Activated T-cell treated with anti-CD3 and anti-CD28 coated beads, Interleukin-2, amount 50 U/mL, for 4 hours (primary cell): ENCODE measurements at regions not wholly inside any gene's neighbourhood (a gene's known extent, or its start where the extent isn't known, plus 50 kb on each side); places are given as distances from the start of the nearest gene placed in this dataset.
"Not testable (repeated sequence)": the region's sequence is repeated elsewhere in the genome, so short reads cannot be mapped to it uniquely, and the experiment has no call there.

Experiments used
- ATAC-seq, 2 donors: fragments of 200-7000 bp; cut with Tn5 transposase; one replicate each; pipeline ENCODE4 v1.10.0; 2021
- DNase-seq: peaks from one replicate; pipeline ENCODE4 v3.0.0-alpha.2; 2020
- H3K27me3 Mint-ChIP-seq: one replicate; pipeline ENCODE4 v1.8.0; 2021; ENCODE audit warnings: low read depth, mixed read lengths
- H3K36me3 Mint-ChIP-seq: one replicate; pipeline ENCODE4 v1.8.0; 2022; ENCODE audit warnings: mixed read lengths; ENCODE audit not compliant: insufficient read depth
- H3K4me1 Mint-ChIP-seq: one replicate; pipeline ENCODE4 v1.8.0; 2021; ENCODE audit warnings: low read depth, mixed read lengths
- H3K4me3 Mint-ChIP-seq: one replicate; pipeline ENCODE4 v1.8.0; 2021; ENCODE audit warnings: mild to moderate bottlenecking, moderate library complexity, mixed read lengths
- H3K9me3 Mint-ChIP-seq: one replicate; pipeline ENCODE4 v1.8.0; 2021; ENCODE audit warnings: mixed read lengths

- Mint-ChIP-seq H3K4me1 (no peaks in the 10 kb centered on the region), H3K27me3 (no peaks in the 10 kb centered on the region), H3K36me3 (no peaks in the 10 kb centered on the region), H3K9me3 (peaks cover 11% of the 10 kb centered on the region), H3K4me3 (no peak overlapping the region)
- no peak for ATAC-seq
- DNase-seq: no peak
Observed at GRCh38 chr10:109663122-109663521, 260.2 kb downstream of the XPNPEP1 start.

- H3K36me3 Mint-ChIP-seq, H3K4me3 Mint-ChIP-seq, DNase-seq, H3K9me3 Mint-ChIP-seq, H3K4me1 Mint-ChIP-seq, H3K27me3 Mint-ChIP-seq, ATAC-seq: not testable (repeated sequence)
Observed at GRCh38 chr10:109652612-109653011, 270.7 kb downstream of the XPNPEP1 start.

DNA sequence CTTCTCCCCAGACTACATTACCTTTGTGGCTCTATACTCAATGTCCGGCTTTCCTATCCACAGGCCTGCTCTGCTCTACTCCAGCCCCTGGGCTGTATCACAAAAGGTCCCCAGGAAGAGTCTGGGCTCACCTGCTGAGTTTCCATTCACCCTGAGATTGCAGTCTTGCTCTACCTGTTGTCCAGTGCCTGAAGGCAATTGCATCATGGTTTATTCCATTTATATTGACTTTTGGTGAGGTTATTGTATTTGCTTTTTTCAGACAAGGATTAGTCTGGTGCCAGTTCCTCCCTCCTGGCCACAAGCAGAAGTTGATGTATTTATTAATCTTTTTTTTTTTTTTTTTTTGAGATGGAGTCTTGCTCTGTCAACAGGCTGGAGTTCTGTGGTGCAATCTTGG lies 273.1 kb downstream of the XPNPEP1 start:
- DNase-seq (no peak), ATAC-seq (no peak)
- H3K4me1 Mint-ChIP-seq: no peaks in the 10 kb centered on the region
- no peak overlapping the region for H3K4me3 Mint-ChIP-seq
- H3K27me3 Mint-ChIP-seq: no peaks in the 10 kb centered on the region
- H3K36me3 Mint-ChIP-seq: no peaks in the 10 kb centered on the region
- H3K9me3 Mint-ChIP-seq: no peaks in the 10 kb centered on the region

DNA sequence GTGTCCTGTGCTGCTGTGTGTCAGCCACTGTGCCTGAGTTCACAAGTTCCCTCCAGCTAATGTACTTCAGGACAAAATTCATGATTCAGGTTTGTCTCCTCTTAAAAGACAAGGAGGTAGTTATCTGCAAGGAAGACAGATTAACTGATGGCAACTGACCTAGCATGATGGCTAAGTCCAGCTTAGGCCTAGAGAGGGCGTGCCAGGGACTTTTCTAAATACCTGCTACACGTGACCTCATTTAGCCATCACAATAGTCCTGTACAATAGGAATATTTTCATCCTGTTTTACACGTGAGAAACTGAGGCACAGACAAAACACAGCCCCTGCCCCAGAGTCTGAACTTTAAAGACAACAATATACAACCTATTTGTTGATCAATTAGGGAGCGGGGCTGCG lies 275.7 kb downstream of the XPNPEP1 start:
- ATAC-seq (no peak), DNase-seq (no peak)
- Mint-ChIP-seq H3K4me3 (no peak overlapping the region), H3K36me3 (no peaks in the 10 kb centered on the region), H3K9me3 (no peaks in the 10 kb centered on the region), H3K27me3 (no peaks in the 10 kb centered on the region), H3K4me1 (no peaks in the 10 kb centered on the region)

DNA sequence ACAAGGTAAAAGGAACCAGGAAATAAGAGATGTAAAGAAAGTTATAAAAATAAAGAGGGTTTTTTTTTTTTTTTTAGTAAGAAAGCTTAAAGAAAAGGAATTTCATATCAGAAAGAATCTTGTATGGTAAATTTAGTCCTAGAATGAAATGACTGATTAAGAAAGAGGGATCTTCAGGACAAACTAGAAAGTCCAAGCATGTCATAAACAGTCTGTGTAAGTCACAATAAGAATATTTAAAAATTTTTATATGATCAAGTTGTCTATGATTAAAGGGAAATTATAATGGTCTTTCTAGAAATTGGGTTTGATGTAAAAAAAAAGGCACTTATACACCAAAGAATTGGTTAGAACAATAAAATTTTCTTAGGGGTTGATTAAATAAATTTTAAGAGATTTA lies 289.5 kb downstream of the XPNPEP1 start:
- ATAC-seq: no peak

DNA sequence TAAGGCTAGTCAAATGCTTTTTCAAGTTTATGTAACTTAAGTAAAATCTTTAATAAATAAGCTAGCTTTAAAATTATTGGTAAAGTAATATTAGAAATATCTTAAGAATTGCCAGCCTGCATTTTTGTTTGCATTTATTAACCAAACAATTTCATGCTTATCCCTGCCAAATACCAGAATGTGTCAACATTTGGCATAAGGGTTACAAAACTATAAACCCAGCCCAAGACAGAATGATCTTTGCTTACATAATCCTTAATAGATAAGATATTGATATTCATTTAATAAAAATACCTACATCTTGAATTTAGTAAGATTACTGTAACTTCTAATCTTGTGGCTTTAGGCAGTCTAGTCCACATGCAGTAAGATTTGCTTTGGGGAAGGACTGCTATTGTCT lies 290.3 kb downstream of the XPNPEP1 start:
- not testable (repeated sequence) for H3K36me3 Mint-ChIP-seq, H3K4me3 Mint-ChIP-seq, H3K27me3 Mint-ChIP-seq, H3K9me3 Mint-ChIP-seq, DNase-seq, H3K4me1 Mint-ChIP-seq, ATAC-seq

More for the DNA sequence above, 289.5 kb downstream of the XPNPEP1 start:
- Mint-ChIP-seq H3K9me3 (no peaks in the 10 kb centered on the region), H3K4me3 (no peak overlapping the region), H3K27me3 (no peaks in the 10 kb centered on the region), H3K36me3 (no peaks in the 10 kb centered on the region), H3K4me1 (no peaks in the 10 kb centered on the region)
- DNase-seq: no peak

- no peaks in the 10 kb centered on the region for H3K4me1 Mint-ChIP-seq
- DNase-seq: no peak
- peaks cover 4% of the 10 kb centered on the region for H3K9me3 Mint-ChIP-seq
- H3K36me3 Mint-ChIP-seq: no peaks in the 10 kb centered on the region
- H3K27me3 Mint-ChIP-seq: no peaks in the 10 kb centered on the region
- no peak overlapping the region for H3K4me3 Mint-ChIP-seq
- no peak for ATAC-seq
Observed at GRCh38 chr10:109624939-109625338, 298.4 kb downstream of the XPNPEP1 start.

GRCh38 chr10:109622566-109622965 lies 300.7 kb downstream of the XPNPEP1 start:
- Mint-ChIP-seq H3K9me3 (peaks cover 4% of the 10 kb centered on the region), H3K4me1 (no peaks in the 10 kb centered on the region), H3K36me3 (no peaks in the 10 kb centered on the region), H3K4me3 (no peak overlapping the region), H3K27me3 (no peaks in the 10 kb centered on the region)
- ATAC-seq: no peak
- no peak for DNase-seq

- Mint-ChIP-seq H3K4me3 (no peak overlapping the region), H3K4me1 (no peaks in the 10 kb centered on the region), H3K27me3 (no peaks in the 10 kb centered on the region), H3K36me3 (no peaks in the 10 kb centered on the region), H3K9me3 (peaks cover 4% of the 10 kb centered on the region)
- ATAC-seq (no peak), DNase-seq (no peak)
Observed at GRCh38 chr10:109620396-109620795, 302.9 kb downstream of the XPNPEP1 start.

DNA sequence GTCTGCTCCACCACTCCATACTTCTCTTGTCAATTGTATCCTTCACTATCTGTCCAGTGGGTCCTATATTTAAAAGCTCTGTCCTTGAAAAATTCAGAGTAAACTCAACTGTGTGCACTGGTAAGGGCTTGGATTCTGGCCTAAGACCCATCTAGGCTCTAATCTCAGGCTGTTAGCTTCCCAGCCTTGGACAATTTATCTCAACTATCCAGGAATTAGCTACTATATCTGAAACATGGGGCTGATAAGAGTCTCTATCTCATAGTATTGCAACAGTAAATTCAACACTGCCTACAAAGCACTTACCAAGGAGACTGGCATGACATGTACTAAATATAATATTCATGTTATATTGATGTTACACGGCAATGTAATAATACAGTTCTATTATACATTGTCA lies 303.4 kb downstream of the XPNPEP1 start:
- no peak overlapping the region for H3K4me3 Mint-ChIP-seq
- H3K27me3 Mint-ChIP-seq: no peaks in the 10 kb centered on the region
- ATAC-seq (no peak), DNase-seq (no peak)
- H3K9me3 Mint-ChIP-seq: peaks cover 4% of the 10 kb centered on the region
- H3K36me3 Mint-ChIP-seq: no peaks in the 10 kb centered on the region
- no peaks in the 10 kb centered on the region for H3K4me1 Mint-ChIP-seq

GRCh38 chr10:109618748-109619147 lies 304.6 kb downstream of the XPNPEP1 start:
- H3K4me1 Mint-ChIP-seq: no peaks in the 10 kb centered on the region
- no peak for ATAC-seq
- H3K4me3 Mint-ChIP-seq: no peak overlapping the region
- no peaks in the 10 kb centered on the region for H3K27me3 Mint-ChIP-seq
- H3K9me3 Mint-ChIP-seq: peaks cover 4% of the 10 kb centered on the region
- no peak for DNase-seq
- H3K36me3 Mint-ChIP-seq: no peaks in the 10 kb centered on the region

- H3K9me3 Mint-ChIP-seq: peaks cover 4% of the 10 kb centered on the region
Observed at GRCh38 chr10:109618301-109618700, 305.0 kb downstream of the XPNPEP1 start.

DNA sequence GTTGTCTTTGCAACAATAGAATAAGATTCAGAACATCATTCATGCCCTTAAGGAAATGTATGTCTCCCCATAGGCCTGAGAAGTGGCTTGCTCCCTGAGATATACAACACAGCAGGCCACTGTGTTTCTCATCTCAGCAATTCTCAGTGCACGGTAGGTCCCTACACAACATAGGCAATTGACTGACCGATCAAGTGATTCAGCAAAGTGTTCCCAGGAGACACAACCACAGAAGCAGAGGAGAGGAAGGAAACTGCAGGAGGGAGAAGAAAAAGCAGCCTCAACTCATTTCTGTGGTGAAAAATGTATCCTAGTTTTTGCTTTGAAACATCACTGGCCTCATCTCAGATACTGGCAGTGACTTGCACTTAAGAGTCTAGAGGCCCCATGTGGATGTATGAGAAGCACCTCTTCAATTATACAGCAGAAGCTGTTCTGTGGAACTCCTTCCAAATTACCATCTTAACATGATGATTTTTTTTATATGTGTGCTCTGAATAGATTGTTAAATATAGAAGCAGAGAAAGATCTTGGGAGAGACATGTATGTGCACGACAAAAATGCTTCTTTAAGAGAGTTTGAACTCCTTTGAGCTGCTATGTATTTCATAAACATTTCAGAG lies 306.8 kb downstream of the XPNPEP1 start:
- ATAC-seq (no peak), DNase-seq (no peak)
- H3K9me3 Mint-ChIP-seq: peaks cover 4% of the 10 kb centered on the region
- H3K36me3 Mint-ChIP-seq: no peaks in the 10 kb centered on the region
- no peaks in the 10 kb centered on the region for H3K4me1 Mint-ChIP-seq
- H3K27me3 Mint-ChIP-seq: no peaks in the 10 kb centered on the region
- H3K4me3 Mint-ChIP-seq: no peak overlapping the region

More at GRCh38 chr10:109618301-109618700, 305.0 kb downstream of the XPNPEP1 start:
- H3K4me1 Mint-ChIP-seq: no peaks in the 10 kb centered on the region
- H3K4me3 Mint-ChIP-seq: no peak overlapping the region
- DNase-seq (no peak), ATAC-seq (no peak)
- H3K27me3 Mint-ChIP-seq: no peaks in the 10 kb centered on the region
- no peaks in the 10 kb centered on the region for H3K36me3 Mint-ChIP-seq

DNA sequence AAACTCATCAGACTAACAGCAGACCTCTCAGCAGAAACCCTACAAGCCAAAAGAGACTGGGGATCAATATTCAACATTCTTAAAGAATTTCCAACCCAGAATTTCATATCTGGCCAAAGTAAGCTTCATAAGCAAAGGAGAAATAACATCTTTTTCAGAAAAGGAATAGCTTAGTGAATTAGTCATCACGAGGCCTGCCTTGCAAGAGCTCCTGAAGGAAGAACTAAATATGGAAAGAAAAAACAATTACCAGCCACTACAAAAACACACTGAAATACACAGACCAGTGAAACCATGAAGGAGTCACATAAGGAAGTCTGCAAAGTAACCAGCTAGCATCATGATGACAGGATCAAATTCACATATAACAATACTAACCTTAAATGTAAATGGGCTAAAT lies 328.0 kb downstream of the XPNPEP1 start:
- not testable (repeated sequence) for ATAC-seq, H3K27me3 Mint-ChIP-seq, H3K4me3 Mint-ChIP-seq, DNase-seq, H3K9me3 Mint-ChIP-seq, H3K4me1 Mint-ChIP-seq, H3K36me3 Mint-ChIP-seq

- DNase-seq (no peak), ATAC-seq (no peak)
- peaks cover 2% of the 10 kb centered on the region for H3K27me3 Mint-ChIP-seq
- peaks cover 5% of the 10 kb centered on the region for H3K9me3 Mint-ChIP-seq
- H3K4me3 Mint-ChIP-seq: no peak overlapping the region
- H3K4me1 Mint-ChIP-seq: no peaks in the 10 kb centered on the region
- H3K36me3 Mint-ChIP-seq: no peaks in the 10 kb centered on the region
Observed at GRCh38 chr10:109593682-109594081, 329.6 kb downstream of the XPNPEP1 start.

DNA sequence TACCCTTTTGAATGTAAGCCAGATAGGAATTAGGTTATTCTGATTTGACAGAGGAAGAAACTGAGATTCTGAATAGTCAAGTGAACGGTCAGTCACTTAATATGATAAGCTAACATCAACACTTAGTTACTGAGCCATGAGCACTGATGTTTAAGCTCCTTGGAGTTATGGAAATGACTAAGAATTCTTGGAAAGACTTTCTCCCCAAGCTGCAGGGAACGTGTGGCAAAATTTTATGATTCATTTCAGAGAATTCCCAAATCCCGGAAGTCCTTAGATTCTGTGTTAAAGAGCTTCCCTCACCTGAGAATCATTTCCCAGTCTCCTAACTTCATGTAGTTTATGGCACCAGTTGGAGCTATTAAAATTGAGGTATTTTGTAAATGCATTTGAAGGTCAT lies 330.9 kb downstream of the XPNPEP1 start:
- no peak overlapping the region for H3K4me3 Mint-ChIP-seq
- no peaks in the 10 kb centered on the region for H3K36me3 Mint-ChIP-seq
- DNase-seq (no peak), ATAC-seq (no peak)
- H3K4me1 Mint-ChIP-seq: no peaks in the 10 kb centered on the region
- peaks cover 2% of the 10 kb centered on the region for H3K27me3 Mint-ChIP-seq
- H3K9me3 Mint-ChIP-seq: peaks cover 5% of the 10 kb centered on the region
